Panc1 (cell line): ENCODE measurements at regions not wholly inside any gene's neighbourhood (a gene's known extent, or its start where the extent isn't known, plus 50 kb on each side); places are given as distances from the start of the nearest gene placed in this dataset.

ENCODE experiments used
- ATAC-seq: fragments of 200-7000 bp; cut with Tn5 transposase; 2 replicates; pipeline ENCODE4 v1.9.1; 2020; ENCODE audit warnings: mild to moderate bottlenecking, moderate library complexity
- BruUV-seq: library from RNA; stranded (reverse); fragments of 400-500 nt; replicated peaks from 2 replicates; lab custom pipeline; 2021; lab: Mats Ljungman, UMichigan
- CTCF ChIA-PET: fragments of 300-600 bp; sonication (Branson Sonifier 250); formaldehyde crosslinking; loops from one replicate; lab custom pipeline; 2022; ENCODE audit warnings: antibody characterized with exemption; lab: Charles Lee
- POLR2A ChIA-PET: fragments of 300-600 bp; sonication (Branson Sonifier 250); formaldehyde crosslinking; loops from one replicate; lab custom pipeline; 2022; ENCODE audit warnings: antibody characterized with exemption; lab: Charles Lee
- DNase-seq: peaks from one replicate; pipeline ENCODE4 v3.0.0-alpha.2; 2010; ENCODE audit warnings: low read depth, low spot score
- H3K27ac ChIP-seq: 2 replicates; pipeline ENCODE4 v1.5.1; 2011; ENCODE audit warnings: mild to moderate bottlenecking, low read length, inconsistent platforms
- H3K27me3 ChIP-seq: fragments of 200-500 bp; sonication (Bioruptor generic); 2 replicates; pipeline ENCODE4 v1.6.0; 2014; ENCODE audit warnings: low read length, inconsistent platforms; ENCODE audit not compliant: control insufficient read depth, insufficient read depth
- H3K36me3 ChIP-seq: fragments of 200-500 bp; sonication (Bioruptor generic); 2 replicates; pipeline ENCODE4 v1.5.1; 2014; ENCODE audit warnings: inconsistent platforms, mild to moderate bottlenecking, low read length, moderate library complexity; ENCODE audit not compliant: control insufficient read depth, insufficient read depth
- H3K4me1 ChIP-seq: 2 replicates; pipeline ENCODE4 v1.5.1; 2011; ENCODE audit warnings: inconsistent platforms, mild to moderate bottlenecking, low read length, moderate library complexity; ENCODE audit not compliant: control insufficient read depth, insufficient read depth
- H3K4me3 ChIP-seq, 2 experiments: 2 replicates each; pipeline ENCODE4 v1.5.1; 2011 to 2012; ENCODE audit warnings: low read depth in 2 of 2, low read length in 2 of 2, mild to moderate bottlenecking in 2 of 2, inconsistent platforms in 1 of 2, moderate library complexity in 1 of 2
- H3K9me3 ChIP-seq: fragments of 200-500 bp; sonication (Bioruptor generic); 2 replicates; pipeline ENCODE4 v1.5.1; 2014; ENCODE audit warnings: low read depth, mild to moderate bottlenecking, inconsistent platforms, low read length, moderate library complexity; ENCODE audit not compliant: control insufficient read depth, insufficient read depth
- CTCF ChIP-seq: fragments of 450-650 bp; IDR thresholded peaks from 2 replicates; pipeline ENCODE4 v1.5.1; 2017; ENCODE audit warnings: mild to moderate bottlenecking
- POLR2AphosphoS5 ChIP-seq: IDR thresholded peaks from 2 replicates; pipeline ENCODE4 v1.6.1; 2012; ENCODE audit warnings: mild to moderate bottlenecking, low read depth, low read length, moderate library complexity
- REST ChIP-seq, 2 experiments: IDR thresholded peaks; 2 replicates each; pipeline ENCODE4 v1.6.1; 2011 to 2012; ENCODE audit warnings: low read depth in 2 of 2, control low read depth in 1 of 2, low read length in 1 of 2, mild to moderate bottlenecking in 1 of 2, moderate library complexity in 1 of 2; ENCODE audit not compliant: insufficient read depth in 1 of 2
- SIN3A ChIP-seq: IDR thresholded peaks from 2 replicates; pipeline ENCODE4 v1.6.1; 2012; ENCODE audit warnings: low read depth, mild to moderate bottlenecking, low read length, moderate library complexity, borderline replicate concordance; ENCODE audit not compliant: insufficient read depth
- TCF7L2 ChIP-seq: IDR thresholded peaks from 2 replicates; pipeline ENCODE4 v1.6.1; 2011; ENCODE audit warnings: mild to moderate bottlenecking, low read depth, low read length, inconsistent platforms
- in situ Hi-C: cut with HindIII; loops from 2 replicates; pipeline ENCODE4 v1.10.0; 2016; ENCODE audit warnings: low sequenced_read_pairs, low pct_unique_long_range_greater_than_20kb
- intact Hi-C: fragments of 100-400 bp; cut with micrococcal nuclease; formaldehyde crosslinking; loops from one replicate; pipeline ENCODE4 v1.10.0; 2022; ENCODE audit not compliant: unreplicated experiment

GRCh38 chr4:54367059-54367458 lies 138.0 kb downstream of the PDGFRA start:
- CTCF ChIA-PET = no interaction called here
- POLR2A ChIA-PET = no interaction called here
- BruUV-seq = no TSS peak
- Histone ChIP-seq H3K36me3 (no peaks in the 10 kb centered on the region), H3K4me1 (no peaks in the 10 kb centered on the region), H3K27me3 (no peaks in the 10 kb centered on the region), H3K4me3 (no peak overlapping the region), H3K9me3 (no peaks in the 10 kb centered on the region), H3K27ac (no peak overlapping the region)
- no peak for TF ChIP-seq POLR2AphosphoS5
- no peak for TF ChIP-seq SIN3A
- TF ChIP-seq TCF7L2 = no peak
- no peak for TF ChIP-seq REST (IDR thresholded peaks at IDR 0.05; ENCODE audit: insufficient read depth in 1 of 2, low read depth in 2 of 2, low read length in 1 of 2)
- no peak for TF ChIP-seq CTCF
- DNase-seq = no peak
- intact Hi-C loops (no loop called here), in situ Hi-C loops (no loop called here)
- ATAC-seq = no peak

GRCh38 chr4:54368281-54369265 lies 139.5 kb downstream of the PDGFRA start:
- POLR2A ChIA-PET = no interaction called here

More at GRCh38 chr4:54368281-54369265, 139.5 kb downstream of the PDGFRA start:
- Histone ChIP-seq H3K4me1 (no peaks in the 10 kb centered on the region), H3K9me3 (no peaks in the 10 kb centered on the region), H3K27me3 (no peaks in the 10 kb centered on the region), H3K27ac (no peak overlapping the region), H3K4me3 (no peak overlapping the region), H3K36me3 (no peaks in the 10 kb centered on the region)
- ATAC-seq (no peak), DNase-seq (no peak)
- in situ Hi-C loops (no loop called here), intact Hi-C loops (no loop called here)
- CTCF ChIA-PET = no interaction called here
- TF ChIP-seq TCF7L2 (no peak), REST (IDR thresholded peaks at IDR 0.05; ENCODE audit: insufficient read depth in 1 of 2, low read depth in 2 of 2, low read length in 1 of 2) (no peak), POLR2AphosphoS5 (no peak), CTCF (no peak), SIN3A (no peak)
- BruUV-seq = no TSS peak
